Astrocyte of the cerebellum (primary cell): ENCODE measurements at regions not wholly inside any gene's neighbourhood (a gene's known extent, or its start where the extent isn't known, plus 50 kb on each side); places are given as distances from the start of the nearest gene placed in this dataset.

ENCODE experiments used
- DNase-seq: peaks from one replicate; pipeline ENCODE4 v3.0.0-alpha.2; 2011; ENCODE audit warnings: low read depth
- H3K4me3 ChIP-seq: 2 replicates; pipeline ENCODE4 v1.5.1; 2011; ENCODE audit warnings: mild to moderate bottlenecking, low read depth, low read length, moderate library complexity
- in situ Hi-C: cut with HindIII; loops from 2 replicates; pipeline ENCODE4 v1.10.0; 2017; ENCODE audit warnings: low sequenced_read_pairs
- TF ChIP-seq, protein P1 (sequence below): IDR thresholded peaks from 2 replicates; pipeline ENCODE4 v1.5.1; 2012; ENCODE audit warnings: low read length, low read depth, moderate library complexity, mild to moderate bottlenecking; ENCODE audit errors: missing control alignments

DNA sequence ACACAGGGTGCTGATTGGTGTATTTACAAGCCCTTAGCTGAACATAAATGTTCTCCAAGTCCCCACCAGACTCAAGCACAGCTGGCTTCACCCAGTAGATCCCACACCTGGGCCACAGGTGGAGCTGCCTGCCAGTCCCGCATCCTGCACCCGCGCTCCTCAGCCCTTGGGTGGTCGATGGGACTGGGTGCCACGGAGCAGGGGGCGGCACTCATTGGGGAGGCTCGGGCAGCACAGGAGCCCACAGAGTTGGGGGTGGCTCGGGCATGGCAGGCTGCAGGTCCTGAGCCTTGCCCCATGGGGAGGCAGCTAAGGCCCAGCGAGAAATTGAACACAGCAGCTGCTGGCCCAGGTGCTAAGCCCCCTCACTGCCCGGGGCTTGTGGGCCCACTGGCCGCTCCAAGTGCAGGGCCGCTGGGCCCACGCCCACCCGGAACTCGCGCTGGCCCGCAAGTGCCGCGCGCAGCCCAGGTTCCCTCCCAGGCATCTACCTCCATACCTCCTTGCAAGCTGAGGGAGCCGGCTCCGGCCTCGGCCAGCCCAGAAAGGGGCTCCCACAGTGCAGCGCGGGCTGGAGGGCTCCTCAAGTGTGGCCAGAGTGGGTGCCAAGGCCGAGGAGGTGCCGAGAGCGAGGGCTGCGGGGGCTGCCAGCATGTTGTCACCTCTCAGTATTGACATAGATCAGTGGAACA is 442.7 kb downstream of the OCA2 start:
- in situ Hi-C loops: no loop called here

DNA sequence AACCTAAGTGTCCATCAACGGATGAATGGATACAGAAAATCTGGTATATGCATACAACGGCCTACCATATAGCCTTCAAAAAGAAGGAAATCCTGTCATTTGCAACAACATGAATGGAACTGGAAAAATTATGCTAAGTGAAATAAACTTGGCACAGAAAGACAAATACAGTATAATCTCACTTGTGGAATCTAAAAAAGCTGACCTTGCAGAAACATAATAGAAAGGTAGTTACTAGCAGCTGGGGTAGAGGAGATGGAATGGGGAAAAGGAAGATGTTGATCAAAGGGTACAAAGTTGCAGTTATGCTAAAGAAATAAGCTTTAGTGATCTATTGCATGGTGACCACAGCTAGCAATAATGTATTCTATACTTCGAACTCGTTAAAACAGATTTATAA is 444.1 kb downstream of the OCA2 start:
- in situ Hi-C loops: no loop called here
- DNase-seq: no peak
- TF ChIP-seq, protein P1, sequence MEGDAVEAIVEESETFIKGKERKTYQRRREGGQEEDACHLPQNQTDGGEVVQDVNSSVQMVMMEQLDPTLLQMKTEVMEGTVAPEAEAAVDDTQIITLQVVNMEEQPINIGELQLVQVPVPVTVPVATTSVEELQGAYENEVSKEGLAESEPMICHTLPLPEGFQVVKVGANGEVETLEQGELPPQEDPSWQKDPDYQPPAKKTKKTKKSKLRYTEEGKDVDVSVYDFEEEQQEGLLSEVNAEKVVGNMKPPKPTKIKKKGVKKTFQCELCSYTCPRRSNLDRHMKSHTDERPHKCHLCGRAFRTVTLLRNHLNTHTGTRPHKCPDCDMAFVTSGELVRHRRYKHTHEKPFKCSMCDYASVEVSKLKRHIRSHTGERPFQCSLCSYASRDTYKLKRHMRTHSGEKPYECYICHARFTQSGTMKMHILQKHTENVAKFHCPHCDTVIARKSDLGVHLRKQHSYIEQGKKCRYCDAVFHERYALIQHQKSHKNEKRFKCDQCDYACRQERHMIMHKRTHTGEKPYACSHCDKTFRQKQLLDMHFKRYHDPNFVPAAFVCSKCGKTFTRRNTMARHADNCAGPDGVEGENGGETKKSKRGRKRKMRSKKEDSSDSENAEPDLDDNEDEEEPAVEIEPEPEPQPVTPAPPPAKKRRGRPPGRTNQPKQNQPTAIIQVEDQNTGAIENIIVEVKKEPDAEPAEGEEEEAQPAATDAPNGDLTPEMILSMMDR: no peak
- no peak overlapping the region for H3K4me3 ChIP-seq

More for the DNA sequence above, 442.7 kb downstream of the OCA2 start:
- DNase-seq: no peak
- TF ChIP-seq, protein P1: no peak
- H3K4me3 ChIP-seq: no peak overlapping the region

DNA sequence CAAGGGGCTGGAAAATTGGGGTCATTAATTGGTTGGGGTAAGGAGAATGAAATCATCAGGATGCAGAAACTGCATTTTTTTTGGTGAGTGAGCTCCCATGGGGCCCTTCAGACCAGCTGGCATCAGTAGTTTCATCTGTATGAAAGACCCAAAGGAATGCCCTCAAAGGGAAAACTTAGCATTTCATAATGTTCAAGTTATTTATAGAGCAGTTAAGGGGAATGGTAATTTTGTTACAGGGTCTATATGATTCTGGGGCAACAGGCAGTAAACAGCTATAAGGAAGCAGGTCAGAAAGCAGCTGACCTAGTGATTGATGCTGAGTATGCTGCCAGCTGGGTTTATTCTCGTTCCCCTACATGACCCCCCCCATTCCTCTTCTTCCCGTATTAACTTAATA is 448.9 kb downstream of the OCA2 start:
- in situ Hi-C loops: no loop called here
- TF ChIP-seq, protein P1: no peak
- no peak overlapping the region for H3K4me3 ChIP-seq

DNA sequence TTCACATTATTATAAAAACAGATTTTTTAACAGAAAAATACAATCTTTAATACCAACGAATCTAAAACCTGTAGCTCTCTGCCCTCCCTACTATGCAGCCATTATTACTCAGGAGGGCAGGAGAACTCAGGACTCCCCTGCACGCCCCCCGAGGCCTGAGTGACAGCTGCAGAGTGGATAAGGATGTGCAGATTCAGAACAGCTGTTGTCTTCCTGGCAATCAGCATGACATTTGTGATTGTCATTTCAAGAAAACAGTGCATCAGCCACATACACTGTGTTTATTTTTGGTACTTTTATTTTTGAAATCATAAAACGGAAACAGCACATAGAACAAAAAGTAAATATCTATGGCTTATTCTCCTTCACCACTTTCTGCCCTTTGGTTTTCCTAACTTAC is 450.8 kb downstream of the OCA2 start:
- TF ChIP-seq, protein P1: no peak
- no peak for DNase-seq
- in situ Hi-C loops: no loop called here
- no peak overlapping the region for H3K4me3 ChIP-seq

More for the DNA sequence above, 448.9 kb downstream of the OCA2 start:
- no peak for DNase-seq

DNA sequence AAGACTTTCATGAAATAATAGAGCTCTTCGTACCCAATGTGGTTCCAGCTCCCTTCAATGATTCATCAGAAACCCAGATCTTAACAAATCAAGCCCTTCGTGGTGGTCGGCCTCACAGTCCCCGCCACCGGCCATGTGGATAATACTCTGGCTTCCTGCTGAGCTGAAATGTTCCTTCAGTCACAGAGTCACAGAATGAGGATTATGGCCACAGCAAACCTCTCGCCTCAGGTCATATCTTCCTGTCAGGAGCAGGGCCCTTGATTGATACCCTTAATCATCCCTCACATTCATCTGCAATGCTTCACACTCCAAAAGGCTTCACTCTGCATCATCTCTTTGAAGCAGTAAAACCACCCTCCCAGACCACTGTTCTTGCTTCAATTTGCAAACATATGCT is 452.6 kb downstream of the OCA2 start:
- in situ Hi-C loops: no loop called here
- TF ChIP-seq, protein P1: no peak
- no peak for DNase-seq
- H3K4me3 ChIP-seq: no peak overlapping the region

DNA sequence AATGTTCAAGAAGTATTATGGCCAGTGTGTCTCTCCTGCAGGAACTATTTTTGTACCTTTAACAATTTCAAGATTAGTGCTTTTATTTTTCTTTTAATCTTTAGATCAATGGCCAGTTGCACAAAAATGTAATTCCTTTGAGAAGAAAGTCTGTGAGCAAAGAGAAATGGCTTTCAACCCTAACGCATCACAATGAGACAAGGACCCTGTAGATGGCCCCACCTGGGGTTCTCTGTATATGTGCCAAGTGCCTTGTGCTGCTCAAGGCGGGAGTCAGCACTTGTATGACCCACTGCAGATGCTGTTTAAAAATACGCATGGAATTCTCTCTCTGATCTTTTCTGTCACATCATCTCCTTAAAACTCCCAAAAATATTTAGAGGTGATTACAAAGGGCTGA is 453.4 kb downstream of the OCA2 start:
- TF ChIP-seq, protein P1: no peak
- in situ Hi-C loops: no loop called here

More for the DNA sequence above, 453.4 kb downstream of the OCA2 start:
- no peak overlapping the region for H3K4me3 ChIP-seq
- DNase-seq: no peak
